ENCODE measurements at regions not wholly inside any gene's neighbourhood (a gene's known extent, or its start where the extent isn't known, plus 50 kb on each side); places are given as distances from the start of the nearest gene placed in this dataset.

DNA sequence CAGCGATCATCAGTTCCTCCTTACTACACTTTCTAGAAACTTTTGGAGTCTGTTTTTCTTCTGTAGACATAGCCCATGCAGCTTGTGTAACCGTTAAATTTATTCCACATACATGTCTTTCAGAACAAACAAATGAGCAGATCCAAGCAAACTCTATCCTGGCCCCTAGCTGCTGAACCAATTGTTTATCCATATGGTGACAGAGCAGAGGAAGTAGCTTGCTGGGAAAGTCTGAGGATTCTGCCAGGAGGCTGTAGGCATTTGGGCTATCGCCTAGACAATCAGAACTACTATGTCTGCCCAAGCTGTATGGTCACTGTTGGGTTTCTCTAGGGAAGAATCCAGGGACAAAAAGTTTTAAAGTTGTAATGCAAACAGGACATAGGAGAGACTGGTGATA, 343.7 kb downstream of the SPRY2 start:
- H3K4me2 ChIP-seq (ENCODE audit: control insufficient read depth, extremely low read depth, insufficient read depth, low read depth, low read length): no peak overlapping the region
- no peaks in the 10 kb centered on the region for H3K27me3 ChIP-seq (ENCODE audit: control insufficient read depth, extremely low read depth, insufficient read depth, low read length)
- DNase-seq (ENCODE audit: low read depth, low spot score): no peak
- H4K20me1 ChIP-seq (ENCODE audit: control insufficient read depth, extremely low read depth, insufficient read depth, low read length): no peaks in the 10 kb centered on the region
- H3K36me3 ChIP-seq (ENCODE audit: control insufficient read depth in 2 of 2, extremely low read depth in 1 of 2, insufficient read depth in 2 of 2, low read length in 2 of 2): no peaks in the 10 kb centered on the region
- H3K9me3 ChIP-seq (ENCODE audit: control insufficient read depth, low read depth, low read length): no peaks in the 10 kb centered on the region
- no peaks in the 10 kb centered on the region for H3K79me2 ChIP-seq (ENCODE audit: control insufficient read depth, insufficient read depth, low read length)
- no peak overlapping the region for H3K27ac ChIP-seq (ENCODE audit: control insufficient read depth, insufficient read depth, low read length)
- H3K9ac ChIP-seq (ENCODE audit: control insufficient read depth, extremely low read depth, insufficient read depth, low read length): no peak overlapping the region
- TF ChIP-seq EZH2 (IDR thresholded peaks at IDR 0.05; ENCODE audit: low read length): no peak
- TF ChIP-seq, protein P1, sequence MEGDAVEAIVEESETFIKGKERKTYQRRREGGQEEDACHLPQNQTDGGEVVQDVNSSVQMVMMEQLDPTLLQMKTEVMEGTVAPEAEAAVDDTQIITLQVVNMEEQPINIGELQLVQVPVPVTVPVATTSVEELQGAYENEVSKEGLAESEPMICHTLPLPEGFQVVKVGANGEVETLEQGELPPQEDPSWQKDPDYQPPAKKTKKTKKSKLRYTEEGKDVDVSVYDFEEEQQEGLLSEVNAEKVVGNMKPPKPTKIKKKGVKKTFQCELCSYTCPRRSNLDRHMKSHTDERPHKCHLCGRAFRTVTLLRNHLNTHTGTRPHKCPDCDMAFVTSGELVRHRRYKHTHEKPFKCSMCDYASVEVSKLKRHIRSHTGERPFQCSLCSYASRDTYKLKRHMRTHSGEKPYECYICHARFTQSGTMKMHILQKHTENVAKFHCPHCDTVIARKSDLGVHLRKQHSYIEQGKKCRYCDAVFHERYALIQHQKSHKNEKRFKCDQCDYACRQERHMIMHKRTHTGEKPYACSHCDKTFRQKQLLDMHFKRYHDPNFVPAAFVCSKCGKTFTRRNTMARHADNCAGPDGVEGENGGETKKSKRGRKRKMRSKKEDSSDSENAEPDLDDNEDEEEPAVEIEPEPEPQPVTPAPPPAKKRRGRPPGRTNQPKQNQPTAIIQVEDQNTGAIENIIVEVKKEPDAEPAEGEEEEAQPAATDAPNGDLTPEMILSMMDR (optimal IDR thresholded peaks at IDR 0.05 in 1 of 3, IDR thresholded peaks at IDR 0.05 in 1 of 3, conservative IDR thresholded peaks at IDR 0.05 in 1 of 3; ENCODE audit: extremely low read depth in 1 of 3, insufficient read depth in 2 of 3, low read length in 3 of 3): no peak
- dilution Hi-C loops (cut with MboI; ENCODE audit: extremely low pct_ligation_motif_present, low sequenced_read_pairs): no loop called here
- H2AFZ ChIP-seq (ENCODE audit: control insufficient read depth, low read length): no peak overlapping the region
- FAIRE-seq: no peak
- H3K9me1 ChIP-seq (ENCODE audit: control insufficient read depth, extremely low read depth, insufficient read depth, low read length): no peaks in the 10 kb centered on the region
- no peak overlapping the region for H3K4me3 ChIP-seq (ENCODE audit: control insufficient read depth in 2 of 3, extremely low read depth in 1 of 3, insufficient read depth in 2 of 3, low read depth in 1 of 3, low read length in 3 of 3)
- peaks cover 3% of the 10 kb centered on the region for H3K4me1 ChIP-seq (ENCODE audit: control insufficient read depth, extremely low read depth, insufficient read depth, low read length)

DNA sequence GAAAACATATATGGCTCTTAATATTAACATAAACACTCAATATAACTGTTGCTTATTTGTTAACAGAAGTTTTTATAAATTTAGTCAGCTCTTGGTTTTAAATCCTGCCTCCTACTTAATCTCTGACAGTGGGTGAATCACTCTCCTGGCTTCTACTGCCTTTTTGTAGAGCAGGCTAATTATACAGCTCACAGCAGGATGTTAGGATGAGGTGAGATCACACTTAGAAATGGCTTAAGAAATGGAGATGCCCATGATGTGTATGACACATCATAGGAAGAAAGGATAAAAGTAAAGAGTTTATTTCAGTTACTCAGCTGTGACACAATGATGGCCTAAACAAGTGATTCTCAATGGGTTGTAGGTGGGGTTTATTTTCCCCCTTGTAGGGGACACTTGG, 345.6 kb downstream of the SPRY2 start:
- no peak for TF ChIP-seq EZH2 (IDR thresholded peaks at IDR 0.05; ENCODE audit: low read length)
- TF ChIP-seq, protein P1 (optimal IDR thresholded peaks at IDR 0.05 in 1 of 3, IDR thresholded peaks at IDR 0.05 in 1 of 3, conservative IDR thresholded peaks at IDR 0.05 in 1 of 3; ENCODE audit: extremely low read depth in 1 of 3, insufficient read depth in 2 of 3, low read length in 3 of 3): no peak
- Histone ChIP-seq H3K9me3 (ENCODE audit: control insufficient read depth, low read depth, low read length) (no peaks in the 10 kb centered on the region), H3K36me3 (ENCODE audit: control insufficient read depth in 2 of 2, extremely low read depth in 1 of 2, insufficient read depth in 2 of 2, low read length in 2 of 2) (no peaks in the 10 kb centered on the region), H2AFZ (ENCODE audit: control insufficient read depth, low read length) (no peak overlapping the region), H3K4me1 (ENCODE audit: control insufficient read depth, extremely low read depth, insufficient read depth, low read length) (peaks cover 3% of the 10 kb centered on the region), H3K4me3 (ENCODE audit: control insufficient read depth in 2 of 3, extremely low read depth in 1 of 3, insufficient read depth in 2 of 3, low read depth in 1 of 3, low read length in 3 of 3) (no peak overlapping the region), H3K4me2 (ENCODE audit: control insufficient read depth, extremely low read depth, insufficient read depth, low read depth, low read length) (no peak overlapping the region), H3K9me1 (ENCODE audit: control insufficient read depth, extremely low read depth, insufficient read depth, low read length) (no peaks in the 10 kb centered on the region), H3K27me3 (ENCODE audit: control insufficient read depth, extremely low read depth, insufficient read depth, low read length) (no peaks in the 10 kb centered on the region), H3K9ac (ENCODE audit: control insufficient read depth, extremely low read depth, insufficient read depth, low read length) (no peak overlapping the region), H3K27ac (ENCODE audit: control insufficient read depth, insufficient read depth, low read length) (peak overlapping the region; percentile 34), H4K20me1 (ENCODE audit: control insufficient read depth, extremely low read depth, insufficient read depth, low read length) (no peaks in the 10 kb centered on the region), H3K79me2 (ENCODE audit: control insufficient read depth, insufficient read depth, low read length) (no peaks in the 10 kb centered on the region)
- DNase-seq (ENCODE audit: low read depth, low spot score) (peak; percentile 40), FAIRE-seq (peak; percentile 55)
- dilution Hi-C loops (cut with MboI; ENCODE audit: extremely low pct_ligation_motif_present, low sequenced_read_pairs): no loop called here

Measured in keratinocyte (primary cell).